GM12878 (cell line): ENCODE measurements at regions not wholly inside any gene's neighbourhood (a gene's known extent, or its start where the extent isn't known, plus 50 kb on each side); places are given as distances from the start of the nearest gene placed in this dataset.

Experiments
- ATAC-seq: fragments of 200-7000 bp; cut with Tn5 transposase; 3 replicates; pipeline ENCODE4 v1.9.1; 2020; ENCODE audit warnings: mild to moderate bottlenecking, moderate library complexity
- BruUV-seq: library from RNA; stranded (reverse); fragments of 400-500 nt; replicated peaks from 2 replicates; lab custom pipeline; 2021; lab: Mats Ljungman, UMichigan
- CTCF ChIA-PET: fragments of 300-600 bp; sonication (Branson Sonifier 250); formaldehyde crosslinking; extraction: SDS; loops from one replicate; lab custom pipeline; 2021; ENCODE audit warnings: inconsistent platforms; lab: Yijun Ruan, JAX
- POLR2A ChIA-PET: fragments of 350-600 bp; formaldehyde crosslinking; extraction: SDS; loops from one replicate; lab custom pipeline; 2021; ENCODE audit warnings: inconsistent platforms; lab: Charles Lee
- RAD21 ChIA-PET: fragments of 300-600 bp; sonication (Branson Sonifier 250); formaldehyde crosslinking; loops from one replicate; lab custom pipeline; 2023; ENCODE audit warnings: antibody characterized with exemption; ENCODE audit not compliant: unreplicated experiment; lab: Charles Lee
- SMC1A ChIA-PET: fragments of 300-600 bp; sonication (Branson Sonifier 250); formaldehyde crosslinking; loops from one replicate; lab custom pipeline; 2023; ENCODE audit not compliant: unreplicated experiment, uncharacterized antibody; lab: Charles Lee
- DNase-seq: peaks from one replicate; pipeline ENCODE4 v3.0.0-alpha.2; 2011; ENCODE audit warnings: low read depth, low spot score
- FAIRE-seq: peaks from 3 replicates; lab custom pipeline; 2011; peaks lifted over from hg19 to GRCh38; lab: Jason Lieb, UNC
- H2AFZ ChIP-seq: 2 replicates; pipeline ENCODE4 v1.6.0; 2011; ENCODE audit warnings: low read depth, low read length, control low read depth; ENCODE audit not compliant: control insufficient read depth
- H3K27ac ChIP-seq: 2 replicates; pipeline ENCODE4 v1.5.1; 2011; ENCODE audit warnings: control low read depth; ENCODE audit not compliant: control insufficient read depth, insufficient read depth
- H3K27me3 ChIP-seq, 2 experiments: replicated peaks in 1 of 2; 2 replicates each; pipeline versions ENCODE4 v1.6.0 to v1.6.1; 2011; ENCODE audit warnings: low read length in 1 of 2; ENCODE audit not compliant: control insufficient read depth in 2 of 2, insufficient read depth in 2 of 2
- H3K36me3 ChIP-seq, 2 experiments: 2 replicates each; pipeline ENCODE4 v1.5.1; 2011; ENCODE audit warnings: low read length in 1 of 2; ENCODE audit not compliant: control insufficient read depth in 2 of 2, insufficient read depth in 2 of 2
- H3K4me1 ChIP-seq: 2 replicates; pipeline ENCODE4 v1.6.1; 2011; ENCODE audit warnings: mild to moderate bottlenecking, low read length, moderate library complexity, mixed read lengths; ENCODE audit not compliant: control insufficient read depth, insufficient read depth
- H3K4me2 ChIP-seq: 2 replicates; pipeline ENCODE4 v1.6.0; 2011; ENCODE audit warnings: control low read depth; ENCODE audit not compliant: control insufficient read depth, insufficient read depth
- H3K4me3 ChIP-seq: fragments of 200-600 bp; sonication (generic); 2 replicates; pipeline ENCODE4 v1.5.1; 2016
- H3K79me2 ChIP-seq: 2 replicates; pipeline ENCODE4 v1.6.0; 2011; ENCODE audit warnings: low read length; ENCODE audit not compliant: control insufficient read depth, insufficient read depth
- H3K9ac ChIP-seq: 2 replicates; pipeline ENCODE4 v1.8.0; 2011; ENCODE audit warnings: low read length, control low read depth, mixed read lengths; ENCODE audit not compliant: control insufficient read depth, insufficient read depth
- H3K9me3 ChIP-seq: replicated peaks from 3 replicates; pipeline ENCODE4 v1.5.1; 2011; ENCODE audit warnings: mild to moderate bottlenecking, low read length; ENCODE audit not compliant: control insufficient read depth, insufficient read depth
- H4K20me1 ChIP-seq: 2 replicates; pipeline ENCODE4 v1.6.0; 2011; ENCODE audit not compliant: control insufficient read depth, insufficient read depth
- NR2C1 ChIP-seq: fragments of 450-650 bp; IDR thresholded peaks from 2 replicates; pipeline ENCODE4 v1.6.1; 2017; ENCODE audit warnings: antibody characterized with exemption, mild to moderate bottlenecking, moderate library complexity
- ZNF622 ChIP-seq: fragments of 450-650 bp; IDR thresholded peaks from 2 replicates; pipeline ENCODE4 v1.6.1; 2017; ENCODE audit warnings: mild to moderate bottlenecking, inconsistent platforms
- WGBS: methylation state at CpG from one replicate; pipeline ENCODE4 v1.1.6; 2016; ENCODE audit warnings: low lambda C conversion rate; ENCODE audit not compliant: insufficient replicate concordance, insufficient coverage; ENCODE audit errors: missing lambda C conversion rate; 5-methylcytosine and 5-hydroxymethylcytosine counted together
- in situ Hi-C: fragments of 300-500 bp; cut with MboI; formaldehyde crosslinking; loops from 9 replicates; pipeline ENCODE4 v1.14.3; 2018; ENCODE audit warnings: mixed read lengths
- intact Hi-C: fragments of 100-400 bp; cut with micrococcal nuclease; formaldehyde crosslinking; loops from one replicate; pipeline ENCODE4 v1.14.2; 2022; ENCODE audit not compliant: unreplicated experiment
- TF ChIP-seq, protein P1 (sequence below): fragments of 450-650 bp; IDR thresholded peaks from 2 replicates; pipeline ENCODE4 v1.6.1; 2017; ENCODE audit warnings: mild to moderate bottlenecking, moderate library complexity

- no peaks in the 10 kb centered on the region for H3K9me3 ChIP-seq
- H3K36me3 ChIP-seq, result no peaks in the 10 kb centered on the region
- intact Hi-C loops (no loop called here), in situ Hi-C loops (no loop called here)
- H3K27ac ChIP-seq, result no peak overlapping the region
- RAD21 ChIA-PET, result no interaction called here
- H3K4me2 ChIP-seq, result no peak overlapping the region
- H4K20me1 ChIP-seq, result no peaks in the 10 kb centered on the region
- H3K27me3 ChIP-seq, result no peaks in the 10 kb centered on the region
- H3K4me3 ChIP-seq, result no peak overlapping the region
- no TSS peak for BruUV-seq
- DNase-seq (no peak), ATAC-seq (no peak)
- H3K4me1 ChIP-seq, result no peaks in the 10 kb centered on the region
- H3K79me2 ChIP-seq, result no peaks in the 10 kb centered on the region
- no peak for TF ChIP-seq ZNF622
- no peak for TF ChIP-seq NR2C1
- TF ChIP-seq, protein P1, sequence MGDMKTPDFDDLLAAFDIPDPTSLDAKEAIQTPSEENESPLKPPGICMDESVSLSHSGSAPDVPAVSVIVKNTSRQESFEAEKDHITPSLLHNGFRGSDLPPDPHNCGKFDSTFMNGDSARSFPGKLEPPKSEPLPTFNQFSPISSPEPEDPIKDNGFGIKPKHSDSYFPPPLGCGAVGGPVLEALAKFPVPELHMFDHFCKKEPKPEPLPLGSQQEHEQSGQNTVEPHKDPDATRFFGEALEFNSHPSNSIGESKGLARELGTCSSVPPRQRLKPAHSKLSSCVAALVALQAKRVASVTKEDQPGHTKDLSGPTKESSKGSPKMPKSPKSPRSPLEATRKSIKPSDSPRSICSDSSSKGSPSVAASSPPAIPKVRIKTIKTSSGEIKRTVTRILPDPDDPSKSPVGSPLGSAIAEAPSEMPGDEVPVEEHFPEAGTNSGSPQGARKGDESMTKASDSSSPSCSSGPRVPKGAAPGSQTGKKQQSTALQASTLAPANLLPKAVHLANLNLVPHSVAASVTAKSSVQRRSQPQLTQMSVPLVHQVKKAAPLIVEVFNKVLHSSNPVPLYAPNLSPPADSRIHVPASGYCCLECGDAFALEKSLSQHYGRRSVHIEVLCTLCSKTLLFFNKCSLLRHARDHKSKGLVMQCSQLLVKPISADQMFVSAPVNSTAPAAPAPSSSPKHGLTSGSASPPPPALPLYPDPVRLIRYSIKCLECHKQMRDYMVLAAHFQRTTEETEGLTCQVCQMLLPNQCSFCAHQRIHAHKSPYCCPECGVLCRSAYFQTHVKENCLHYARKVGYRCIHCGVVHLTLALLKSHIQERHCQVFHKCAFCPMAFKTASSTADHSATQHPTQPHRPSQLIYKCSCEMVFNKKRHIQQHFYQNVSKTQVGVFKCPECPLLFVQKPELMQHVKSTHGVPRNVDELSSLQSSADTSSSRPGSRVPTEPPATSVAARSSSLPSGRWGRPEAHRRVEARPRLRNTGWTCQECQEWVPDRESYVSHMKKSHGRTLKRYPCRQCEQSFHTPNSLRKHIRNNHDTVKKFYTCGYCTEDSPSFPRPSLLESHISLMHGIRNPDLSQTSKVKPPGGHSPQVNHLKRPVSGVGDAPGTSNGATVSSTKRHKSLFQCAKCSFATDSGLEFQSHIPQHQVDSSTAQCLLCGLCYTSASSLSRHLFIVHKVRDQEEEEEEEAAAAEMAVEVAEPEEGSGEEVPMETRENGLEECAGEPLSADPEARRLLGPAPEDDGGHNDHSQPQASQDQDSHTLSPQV, result no peak
- TF ChIP-seq, all 136 proteins: peak for 0
- Histone ChIP-seq H3K9ac (no peak overlapping the region), H2AFZ (no peak overlapping the region)
- SMC1A ChIA-PET, result no interaction called here
- WGBS, result 0% methylated on average over 1 of the region's 1 CpG
- CTCF ChIA-PET, result no interaction called here
- FAIRE-seq, result no peak
- POLR2A ChIA-PET, result no interaction called here
Measured at GRCh38 chr3:117619805-117620204, 910.2 kb downstream of the TUSC7 start.
